ENCODE measurements at regions not wholly inside any gene's neighbourhood (a gene's known extent, or its start where the extent isn't known, plus 50 kb on each side); places are given as distances from the start of the nearest gene placed in this dataset.

GRCh38 chr1:101363891-101364318 lies 127.1 kb downstream of the S1PR1 start:
- Histone ChIP-seq H2AFZ (ENCODE audit: low read depth, low read length) (no peak overlapping the region), H3K9ac (replicated peaks; ENCODE audit: extremely low read depth, insufficient read depth, low read length) (no peak overlapping the region), H3K27me3 (ENCODE audit: control insufficient read depth in 2 of 2, insufficient read depth in 2 of 2, low read length in 2 of 2) (no peaks in the 10 kb centered on the region), H3K4me2 (ENCODE audit: insufficient read depth, low read length) (no peak overlapping the region), H3K9me3 (replicated peaks; ENCODE audit: control insufficient read depth, insufficient read depth, low read length) (no peaks in the 10 kb centered on the region), H3K4me1 (ENCODE audit: control insufficient read depth, extremely low read depth, insufficient read depth, low read length) (peaks cover 15% of the 10 kb centered on the region), H3K79me2 (ENCODE audit: control insufficient read depth, insufficient read depth, low read length) (no peaks in the 10 kb centered on the region), H3K36me3 (ENCODE audit: control insufficient read depth in 2 of 2, extremely low read depth in 1 of 2, insufficient read depth in 2 of 2, low read length in 2 of 2) (no peaks in the 10 kb centered on the region), H4K20me1 (replicated peaks; ENCODE audit: control insufficient read depth, extremely low read depth, insufficient read depth, low read length) (no peaks in the 10 kb centered on the region), H3K4me3 (replicated peaks in 1 of 3; ENCODE audit: insufficient read depth in 1 of 3, low read depth in 1 of 3, low read length in 3 of 3) (no peak overlapping the region), H3K9me1 (replicated peaks; ENCODE audit: control insufficient read depth, extremely low read depth, insufficient read depth, low read length) (no peaks in the 10 kb centered on the region), H3K27ac (ENCODE audit: insufficient read depth, low read depth, low read length) (no peak overlapping the region)
- dilution Hi-C loops (cut with MboI; ENCODE audit: extremely low pct_ligation_motif_present, low sequenced_read_pairs) = no loop called here
- FAIRE-seq (no peak), DNase-seq (ENCODE audit: low read depth, low spot score) (no peak)
- intact Hi-C loops (cut with micrococcal nuclease) = no loop called here
- no peak for TF ChIP-seq CTCF (IDR thresholded peaks at IDR 0.05; ENCODE audit: extremely low read depth in 1 of 2, insufficient read depth in 1 of 2, low read depth in 1 of 2, low read length in 2 of 2)
- TF ChIP-seq MAX (IDR thresholded peaks at IDR 0.05; ENCODE audit: insufficient read depth, insufficient read length) = no peak
- no peak for TF ChIP-seq GATA2 (IDR thresholded peaks at IDR 0.05; ENCODE audit: insufficient read depth, insufficient read length, low read depth, low read length)
- TF ChIP-seq MYC (IDR thresholded peaks at IDR 0.05; ENCODE audit: low read depth, low read length) = no peak
- TF ChIP-seq POLR2AphosphoS5 (IDR thresholded peaks at IDR 0.05; ENCODE audit: insufficient read depth, low read depth, low read length) = no peak
- TF ChIP-seq POLR2A (IDR thresholded peaks at IDR 0.05; ENCODE audit: low read depth, low read length) = no peak
- TF ChIP-seq JUN (IDR thresholded peaks at IDR 0.05; ENCODE audit: borderline replicate concordance, insufficient read depth, insufficient read length, low read depth) = no peak
- no peak for TF ChIP-seq FOS (IDR thresholded peaks at IDR 0.05; ENCODE audit: borderline replicate concordance, insufficient read depth, low read length)
- TF ChIP-seq EZH2 (IDR thresholded peaks at IDR 0.05; ENCODE audit: borderline replicate concordance, low read depth, low read length, severe bottlenecking) = no peak
- ChIA-PET CTCF (interaction anchor here (0.9 to 3.9 kb wide), 3 partner anchors 54 to 227 kb away, joined by 3 to 25 read pairs (median 5); no protein-coding TSS in a partner anchor), POLR2A (no interaction called here)
- BruUV-seq (replicated peaks) = no TSS peak
